G401 (cell line): ENCODE measurements at regions not wholly inside any gene's neighbourhood (a gene's known extent, or its start where the extent isn't known, plus 50 kb on each side); places are given as distances from the start of the nearest gene placed in this dataset.
"Not testable (repeated sequence)": the region's sequence is repeated elsewhere in the genome, so short reads cannot be mapped to it uniquely, and the experiment has no call there.

Source experiments
- DNase-seq: peaks from one replicate; pipeline ENCODE4 v3.0.0-alpha.2; 2015; ENCODE audit warnings: low spot score
- in situ Hi-C: cut with HindIII; loops from 2 replicates; pipeline ENCODE4 v1.10.0; 2016; ENCODE audit warnings: low sequenced_read_pairs, mixed read lengths

DNA sequence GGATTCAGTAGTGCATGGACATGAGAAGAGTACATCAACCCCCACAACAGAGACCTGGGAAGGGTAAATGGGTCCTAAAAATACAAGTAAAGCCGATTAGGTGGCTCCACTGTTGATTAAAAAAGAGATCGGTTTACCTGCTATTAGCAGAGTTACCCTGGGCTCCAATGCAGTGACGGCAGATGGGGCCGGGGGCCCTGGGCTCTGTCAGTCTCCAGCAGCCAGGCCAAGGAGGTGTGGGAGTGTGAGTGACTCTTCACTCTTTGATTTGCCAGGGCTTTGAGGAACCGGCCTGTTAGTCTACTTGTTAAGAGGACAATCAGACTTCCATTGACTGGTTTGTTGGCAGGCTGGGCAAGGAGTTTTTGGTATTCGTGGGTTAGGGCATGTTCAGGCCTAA lies 1368.7 kb downstream of the UQCRFS1 start:
- in situ Hi-C loops = no loop called here

GRCh38 chr19:27843861-27844260 lies 1369.1 kb downstream of the UQCRFS1 start:
- in situ Hi-C loops = no loop called here
- DNase-seq = no peak

More for the DNA sequence above, 1368.7 kb downstream of the UQCRFS1 start:
- DNase-seq = no peak

GRCh38 chr19:27833031-27833430 lies 1379.9 kb downstream of the UQCRFS1 start:
- in situ Hi-C loops = no loop called here
- no peak for DNase-seq

DNA sequence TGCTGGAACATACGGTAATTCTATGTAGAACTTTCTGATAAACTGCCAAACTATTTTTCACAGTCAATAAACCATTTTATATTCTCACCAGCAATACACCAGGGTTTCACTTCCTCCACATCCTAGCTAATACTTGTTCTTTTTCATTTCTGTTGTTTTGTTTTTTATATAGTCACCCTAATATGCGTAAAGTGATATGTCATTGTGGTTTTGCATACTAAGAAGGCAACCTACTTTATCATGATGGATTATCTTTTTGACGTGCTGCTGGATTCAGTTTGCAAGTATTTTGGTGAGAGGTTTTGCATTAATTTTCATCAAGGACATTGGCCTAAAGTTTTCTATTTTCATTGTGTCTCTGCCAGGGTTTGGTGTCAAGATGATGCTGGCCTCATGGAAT lies 1384.1 kb downstream of the UQCRFS1 start:
- in situ Hi-C loops = no loop called here
- DNase-seq = no peak

GRCh38 chr19:27824108-27824507 lies 1388.8 kb downstream of the UQCRFS1 start:
- in situ Hi-C loops = no loop called here
- no peak for DNase-seq

GRCh38 chr19:27822336-27822735 lies 1390.6 kb downstream of the UQCRFS1 start:
- DNase-seq = no peak
- in situ Hi-C loops = no loop called here

DNA sequence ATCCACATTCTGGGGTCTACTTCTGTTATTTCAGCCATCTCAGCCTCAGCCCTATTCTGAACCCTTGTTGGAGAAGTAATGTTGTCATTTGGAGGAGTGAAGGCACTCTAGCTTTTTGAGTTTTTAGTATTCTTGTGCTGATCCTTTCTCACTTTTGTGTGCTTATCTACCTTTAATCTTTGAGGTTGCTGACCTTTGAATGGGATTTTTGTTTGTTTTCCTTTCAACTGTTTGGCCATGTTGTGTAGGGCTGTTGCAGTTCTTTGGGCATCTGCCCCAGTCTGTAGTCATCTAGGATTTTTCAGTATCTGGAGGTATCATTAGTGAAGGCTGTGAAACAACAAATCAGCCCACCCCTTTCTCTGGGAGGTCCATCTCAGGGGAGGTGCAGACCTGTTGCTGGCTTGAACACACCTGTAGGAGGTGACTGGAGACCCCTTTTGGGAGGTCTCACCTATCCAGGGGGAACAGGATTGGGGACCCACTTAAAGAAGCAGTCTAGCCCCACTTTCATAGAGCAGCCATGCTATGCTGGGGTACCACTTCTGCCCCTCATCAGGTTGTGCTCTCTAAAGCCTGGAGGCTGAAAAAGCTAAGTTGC lies 1391.4 kb downstream of the UQCRFS1 start:
- in situ Hi-C loops = no loop called here
- no peak for DNase-seq

DNA sequence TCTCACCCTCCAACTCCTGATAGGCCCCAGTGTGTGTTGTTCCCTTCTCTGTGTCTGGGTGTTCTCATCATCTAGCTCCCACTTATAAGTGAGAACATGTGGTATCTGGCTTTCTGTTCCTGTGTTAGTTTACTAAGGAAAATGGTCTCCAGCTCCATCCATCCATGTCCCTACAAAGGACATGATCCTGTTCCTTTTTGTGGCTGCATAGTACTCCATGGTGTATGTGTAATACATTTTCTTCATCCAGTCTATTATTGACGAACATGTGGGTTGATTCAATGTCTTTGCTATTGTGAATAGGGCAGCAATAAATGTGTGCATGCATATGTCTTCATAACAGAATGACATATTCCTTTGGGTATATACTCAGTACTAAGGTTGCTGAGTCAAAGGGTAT lies 1397.0 kb downstream of the UQCRFS1 start:
- in situ Hi-C loops = no loop called here
- no peak for DNase-seq

- in situ Hi-C loops, DNase-seq: not testable (repeated sequence)
Observed at GRCh38 chr19:27814834-27815233, 1398.1 kb downstream of the UQCRFS1 start.

GRCh38 chr19:27814274-27814673 lies 1398.7 kb downstream of the UQCRFS1 start:
- DNase-seq, in situ Hi-C loops: not testable (repeated sequence)

DNA sequence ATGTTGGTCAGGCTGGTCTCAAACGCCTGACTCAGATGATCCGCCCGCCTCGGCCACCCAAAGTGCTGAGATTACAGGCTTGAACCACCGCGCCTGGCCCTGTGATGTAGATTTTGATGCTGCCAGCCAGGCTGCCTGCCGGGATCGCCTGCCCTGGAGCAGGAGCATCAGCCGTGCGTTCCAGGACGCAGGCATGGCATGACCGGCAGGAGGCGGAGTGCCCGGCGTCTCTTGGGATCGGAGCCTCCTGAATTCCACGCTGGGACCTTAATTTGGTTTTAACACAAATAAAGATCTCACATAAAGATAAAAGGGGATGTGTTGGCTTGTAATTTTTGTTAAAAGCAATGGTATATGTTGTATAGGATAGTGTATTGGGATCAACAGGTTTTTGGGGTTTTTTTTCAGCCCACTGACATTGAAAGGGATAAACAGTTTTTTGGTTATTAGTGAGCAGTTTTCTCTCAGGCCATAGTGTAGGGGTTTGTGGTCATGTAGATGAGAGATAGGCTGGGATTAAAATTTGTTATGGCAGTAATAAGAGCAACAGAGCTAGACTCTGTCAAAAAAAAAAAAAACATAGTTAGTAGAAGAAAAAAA lies 1406.4 kb downstream of the UQCRFS1 start:
- in situ Hi-C loops = no loop called here
- no peak for DNase-seq

- DNase-seq = no peak
- in situ Hi-C loops = no loop called here
Observed at GRCh38 chr19:27805848-27806247, 1407.1 kb downstream of the UQCRFS1 start.

GRCh38 chr19:27802293-27802692 lies 1410.7 kb downstream of the UQCRFS1 start:
- in situ Hi-C loops = not testable (repeated sequence)
- peak; percentile 22 for DNase-seq

DNA sequence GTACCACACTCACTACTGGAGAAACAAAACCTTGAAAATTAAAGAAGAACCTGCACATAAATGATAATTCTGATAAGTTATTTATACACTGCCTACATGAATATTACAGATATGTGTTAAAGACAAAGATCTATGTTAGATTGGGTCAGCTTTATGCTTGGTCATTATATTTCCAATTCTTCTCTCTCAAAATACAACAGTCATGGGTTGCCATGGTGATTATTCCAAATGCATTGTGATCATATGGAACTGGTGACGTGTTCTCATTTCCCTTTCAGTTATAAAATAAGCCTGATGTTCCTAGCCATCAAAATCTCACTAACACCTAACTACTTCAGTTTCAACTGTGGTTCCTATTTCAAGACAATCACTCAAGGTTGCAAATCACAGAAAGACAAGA lies 1416.4 kb downstream of the UQCRFS1 start:
- in situ Hi-C loops = no loop called here
- no peak for DNase-seq

DNA sequence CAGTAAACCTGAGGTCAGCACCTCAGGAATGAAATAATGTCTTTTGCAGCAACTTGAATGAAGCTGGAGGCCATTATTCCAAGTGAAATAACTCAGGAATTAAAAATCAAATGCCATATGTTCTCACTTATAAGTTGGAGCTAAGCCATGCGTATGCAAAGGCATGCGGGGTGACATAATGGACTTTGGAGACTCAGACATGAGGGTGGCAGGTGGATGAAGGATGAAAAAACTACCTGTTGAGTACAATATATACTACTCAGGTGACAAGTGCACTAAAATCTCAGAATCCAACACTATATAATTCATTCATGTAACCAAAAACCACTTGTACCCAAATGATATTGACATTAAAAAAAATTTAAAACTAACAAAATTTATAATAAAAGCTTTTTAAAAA lies 1416.9 kb downstream of the UQCRFS1 start:
- in situ Hi-C loops = no loop called here

DNA sequence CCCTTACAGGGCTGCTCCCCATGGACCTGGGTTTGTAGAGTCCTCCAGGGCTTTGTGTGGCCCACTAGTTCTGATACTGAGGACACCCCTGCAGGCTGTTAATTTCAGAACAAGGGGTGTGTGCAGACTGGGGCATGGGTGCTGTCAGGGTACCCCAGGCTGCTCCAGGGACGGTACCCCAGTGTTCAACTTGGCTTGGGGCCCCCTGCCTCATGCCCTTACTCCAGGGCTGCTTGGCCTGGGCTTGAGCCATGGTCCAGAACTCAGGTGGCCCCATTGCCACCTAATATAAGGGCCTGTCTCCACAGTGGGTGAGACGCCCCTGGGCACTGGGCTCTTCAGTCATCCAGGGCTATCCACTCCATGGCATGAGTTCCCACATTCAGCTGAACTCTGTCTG lies 1417.6 kb downstream of the UQCRFS1 start:
- DNase-seq = no peak

More for the DNA sequence above, 1416.9 kb downstream of the UQCRFS1 start:
- DNase-seq = no peak

DNA sequence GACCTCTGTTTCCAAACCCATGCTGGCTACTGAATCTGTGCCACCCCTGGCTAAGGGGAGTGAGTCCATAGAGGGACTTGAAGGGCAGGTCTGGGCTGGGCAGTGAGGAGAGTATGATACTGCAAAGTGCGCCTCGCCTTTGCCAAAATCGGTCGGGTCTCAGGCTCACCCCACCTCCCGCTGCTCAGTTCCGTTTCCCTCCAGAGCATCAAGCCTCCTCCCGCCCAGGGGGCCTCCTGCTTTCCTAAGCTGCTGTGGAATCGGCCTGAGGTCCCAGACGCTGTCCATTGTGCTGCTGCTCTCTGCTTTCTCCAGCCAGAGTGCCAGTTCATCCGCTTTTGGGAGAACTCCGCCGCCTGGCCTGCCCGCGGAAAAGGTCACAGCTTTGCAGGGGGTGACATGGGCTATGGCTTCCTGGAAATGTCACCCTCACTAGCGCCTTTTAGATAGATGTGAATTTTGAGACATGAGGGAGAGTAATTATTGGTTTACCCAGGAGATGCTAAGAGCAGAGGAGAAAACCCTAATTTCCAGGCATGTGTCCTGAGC lies 1418.4 kb downstream of the UQCRFS1 start:
- in situ Hi-C loops = no loop called here
- DNase-seq = no peak

More for the DNA sequence above, 1417.6 kb downstream of the UQCRFS1 start:
- in situ Hi-C loops = no loop called here

- in situ Hi-C loops = no loop called here
Observed at GRCh38 chr19:27793644-27794493, 1419.1 kb downstream of the UQCRFS1 start.

DNA sequence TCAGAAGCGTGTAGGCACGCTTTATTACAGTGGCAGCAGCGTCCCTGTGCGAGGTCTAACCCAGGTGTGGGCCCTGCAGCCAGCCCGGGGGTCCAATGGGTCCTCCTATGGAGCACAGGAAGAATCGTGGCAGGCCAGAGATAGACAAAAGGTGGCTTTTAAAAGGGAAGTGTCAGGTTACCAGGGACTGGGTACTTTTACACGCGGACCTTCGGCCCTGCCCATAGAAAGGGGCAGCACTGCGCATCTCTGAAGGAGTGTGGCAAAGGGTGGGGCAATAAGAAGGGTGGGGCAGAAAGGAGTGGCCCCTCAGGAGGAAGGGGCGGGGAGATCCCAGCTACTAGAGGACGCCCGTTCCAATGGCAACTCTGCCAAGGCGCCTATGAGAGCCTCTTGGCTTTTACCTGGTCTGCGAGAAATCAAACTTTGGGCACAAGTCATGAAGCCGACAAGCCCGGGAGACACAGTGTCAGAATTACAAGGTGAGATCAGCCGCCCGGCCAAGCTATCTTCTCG lies 1419.8 kb downstream of the UQCRFS1 start:
- peak; percentile 93 for DNase-seq

More at GRCh38 chr19:27793644-27794493, 1419.1 kb downstream of the UQCRFS1 start:
- peak; percentile 95 for DNase-seq

More for the DNA sequence above, 1419.8 kb downstream of the UQCRFS1 start:
- in situ Hi-C loops = no loop called here
